K562 (cell line): ENCODE measurements at regions not wholly inside any gene's neighbourhood (a gene's known extent, or its start where the extent isn't known, plus 50 kb on each side); places are given as distances from the start of the nearest gene placed in this dataset.

Source experiments
- ATAC-seq: fragments of 200-7000 bp; cut with Tn5 transposase; 3 replicates; pipeline ENCODE4 v1.9.1; 2020; ENCODE audit warnings: moderate library complexity
- BruUV-seq: library from RNA; stranded (reverse); fragments of 400-500 nt; replicated peaks from 2 replicates; lab custom pipeline; 2021; lab: Mats Ljungman, UMichigan
- CTCF ChIA-PET: fragments of 300-600 bp; formaldehyde crosslinking; extraction: SDS; loops from one replicate; lab custom pipeline; 2021; ENCODE audit warnings: low intra/inter-chr PET ratio; lab: Yijun Ruan, JAX
- POLR2A ChIA-PET: fragments of 300-600, 350-650 bp; sonication (Branson Sonifier 250); formaldehyde crosslinking; extraction: SDS; loops from one replicate; lab custom pipeline; 2021; ENCODE audit warnings: antibody characterized with exemption, inconsistent platforms; lab: Yijun Ruan, JAX
- DNase-seq, 4 experiments: peaks; one replicate each; pipeline versions ENCODE4 v3.0.0 to v3.0.0-alpha.2; 2011 to 2018; ENCODE audit warnings: low spot score in 3 of 4, mixed read lengths in 3 of 4; ENCODE audit errors: extremely low read depth in 1 of 4
- FAIRE-seq: peaks from 2 replicates; lab custom pipeline; 2011; peaks lifted over from hg19 to GRCh38; lab: Jason Lieb, UNC
- H2AFZ ChIP-seq: 2 replicates; pipeline ENCODE4 v1.6.0; 2011; ENCODE audit warnings: low read depth, low read length, control low read depth, inconsistent platforms
- H3K27ac ChIP-seq: fragments of 200-600 bp; 3 replicates; pipeline ENCODE4 v1.8.0; 2011; ENCODE audit warnings: low read depth, mild to moderate bottlenecking, control low read depth, inconsistent platforms, low read length, moderate library complexity, mixed read lengths; ENCODE audit errors: extremely low read depth
- H3K27me3 ChIP-seq, 2 experiments: fragments of 300-600 bp in 1 of 2; 2 replicates in 1 of 2; 3 replicates in 1 of 2; pipeline versions ENCODE4 v1.6.0 to v1.8.0; 2011; ENCODE audit warnings: inconsistent platforms in 2 of 2, low read length in 2 of 2, mild to moderate bottlenecking in 1 of 2, mixed read lengths in 1 of 2, moderate library complexity in 1 of 2; ENCODE audit not compliant: control insufficient read depth in 2 of 2, insufficient read depth in 2 of 2
- H3K36me3 ChIP-seq: fragments of 300-600 bp; 3 replicates; pipeline ENCODE4 v1.8.0; 2011; ENCODE audit warnings: mild to moderate bottlenecking, low read length, inconsistent platforms; ENCODE audit not compliant: control insufficient read depth, insufficient read depth
- H3K4me1 ChIP-seq, 2 experiments: fragments of 200-600 bp in 1 of 2; replicated peaks in 1 of 2; 2 replicates in 1 of 2; 3 replicates in 1 of 2; pipeline versions ENCODE4 v1.5.1 to v1.8.0; 2011; ENCODE audit warnings: inconsistent platforms in 2 of 2, low read length in 2 of 2, mild to moderate bottlenecking in 1 of 2, mixed read lengths in 1 of 2, moderate library complexity in 1 of 2; ENCODE audit not compliant: control insufficient read depth in 2 of 2, insufficient read depth in 2 of 2
- H3K4me2 ChIP-seq: 2 replicates; pipeline ENCODE4 v1.6.1; 2011; ENCODE audit warnings: low read length, control low read depth, inconsistent platforms, mixed read lengths; ENCODE audit not compliant: insufficient read depth
- H3K4me3 ChIP-seq: fragments of 200-600 bp; sonication (generic), shearing (Covaris generic); 2 replicates; pipeline ENCODE4 v1.5.1; 2016; ENCODE audit warnings: control low read depth, inconsistent platforms
- H3K79me2 ChIP-seq: fragments of 200-600 bp; 3 replicates; pipeline ENCODE4 v1.8.0; 2011; ENCODE audit warnings: low read length, inconsistent platforms; ENCODE audit not compliant: control insufficient read depth, insufficient read depth
- H3K9ac ChIP-seq, 2 experiments: 2 replicates each; pipeline versions ENCODE4 v1.6.0 to v1.6.1; 2011; ENCODE audit warnings: low read depth in 2 of 2, low read length in 2 of 2, control low read depth in 1 of 2, inconsistent platforms in 1 of 2, mild to moderate bottlenecking in 1 of 2, mixed read lengths in 1 of 2; ENCODE audit not compliant: insufficient read depth in 1 of 2
- H3K9me1 ChIP-seq: one replicate; pipeline ENCODE4 v1.6.0; 2011; ENCODE audit warnings: inconsistent platforms, mild to moderate bottlenecking, low read length, moderate library complexity; ENCODE audit not compliant: control insufficient read depth, insufficient read depth
- H3K9me3 ChIP-seq: replicated peaks from 2 replicates; pipeline ENCODE4 v1.5.1; 2011; ENCODE audit warnings: low read depth, low read length, inconsistent platforms; ENCODE audit not compliant: control insufficient read depth, insufficient read depth
- H4K20me1 ChIP-seq: replicated peaks from 2 replicates; pipeline ENCODE4 v1.6.1; 2011; ENCODE audit warnings: low read length, inconsistent platforms, mixed read lengths; ENCODE audit not compliant: control insufficient read depth, insufficient read depth
- FOXK2 ChIP-seq, 2 experiments: fragments of 450-650 bp; IDR thresholded peaks in 1 of 2; conservative IDR thresholded peaks in 1 of 2; 2 replicates each; pipeline ENCODE4 v1.6.1; 2016; ENCODE audit warnings: low read depth in 2 of 2, mild to moderate bottlenecking in 1 of 2
- HNRNPLL ChIP-seq: fragments of 200-400 bp; formaldehyde crosslinking; IDR thresholded peaks from 2 replicates; pipeline ENCODE4 v1.6.1; 2017; ENCODE audit warnings: low read length, low read depth, mild to moderate bottlenecking; ENCODE audit not compliant: poor library complexity, severe bottlenecking
- PRPF4 ChIP-seq: fragments of 200-400 bp; formaldehyde crosslinking; IDR thresholded peaks from one replicate; pipeline ENCODE4 v1.6.1; 2017; ENCODE audit warnings: low read length, low read depth, mild to moderate bottlenecking; ENCODE audit not compliant: insufficient read depth, poor library complexity, severe bottlenecking
- SFPQ ChIP-seq: fragments of 200-400 bp; formaldehyde crosslinking; IDR thresholded peaks from 2 replicates; pipeline ENCODE4 v1.6.1; 2017; ENCODE audit warnings: mild to moderate bottlenecking, low read depth, low read length, moderate library complexity
- SMAD3 ChIP-seq: fragments of 450-650 bp; formaldehyde crosslinking; conservative IDR thresholded peaks from 2 replicates; pipeline ENCODE4 v1.4.0; 2020; ENCODE audit warnings: mild to moderate bottlenecking
- ZBTB7A ChIP-seq: IDR thresholded peaks from 2 replicates; pipeline ENCODE4 v1.6.1; 2011; ENCODE audit warnings: low read depth, mild to moderate bottlenecking, low read length, moderate library complexity, borderline replicate concordance; ENCODE audit not compliant: control insufficient read depth
- ZNF740 ChIP-seq, 3 experiments: fragments of 200-800 bp in 1 of 3; sonication (Bioruptor generic) in 1 of 3; sonication (generic) in 1 of 3; formaldehyde crosslinking in 1 of 3; IDR thresholded peaks; 2 replicates each; pipeline versions ENCODE4 v1.6.1 to v1.8.0; 2016 to 2022; ENCODE audit warnings: mild to moderate bottlenecking in 2 of 3, missing compliant biosample characterization in 2 of 3, missing genetic modification characterization in 2 of 3, missing genetic modification reagents in 1 of 3
- WGBS: fragments of 100-300 bp; shearing (Covaris generic); methylation state at CpG from one replicate; pipeline ENCODE4 v1.1.6; 2016; ENCODE audit warnings: low coverage, mixed read lengths; ENCODE audit not compliant: insufficient coverage; ENCODE audit errors: missing lambda C conversion rate; 5-methylcytosine and 5-hydroxymethylcytosine counted together
- in situ Hi-C: fragments of 300-500 bp; cut with MboI; formaldehyde crosslinking; loops from 4 replicates; pipeline ENCODE4 v1.15.0; 2018; ENCODE audit warnings: inconsistent platforms, mixed read lengths
- intact Hi-C: fragments of 100-400 bp; cut with micrococcal nuclease; formaldehyde crosslinking; loops from 2 replicates; pipeline ENCODE4 v1.14.2; 2022
- TF ChIP-seq, protein P1 (sequence below): fragments of 450-650 bp; IDR thresholded peaks from 2 replicates; pipeline ENCODE4 v1.6.1; 2018; ENCODE audit not compliant: partially characterized antibody
- TF ChIP-seq, protein P2 (sequence below), 2 experiments: fragments of 450-650 bp; conservative IDR thresholded peaks; 2 replicates each; pipeline ENCODE4 v1.6.1; 2017; ENCODE audit warnings: mild to moderate bottlenecking in 2 of 2, moderate library complexity in 2 of 2
- TF ChIP-seq, protein P3 (sequence below): fragments of 250-450 bp; sonication (Bioruptor Pico); IDR thresholded peaks from 2 replicates; pipeline ENCODE4 v1.5.1; 2021; ENCODE audit warnings: mild to moderate bottlenecking

- ChIA-PET CTCF (interaction anchor here (0.7 kb wide), 1 partner anchor 252 kb away, joined by 4 read pairs; the partner anchor contains the start of gene PSMG4), POLR2A (interaction anchor here (0.6 to 1.4 kb wide), 3 partner anchors 9 to 381 kb away, joined by 3 to 5 read pairs (median 3); no protein-coding TSS in a partner anchor)
- intact Hi-C loops (loop anchor here (2.0 kb wide), 2 partner anchors 99 to 231 kb away; no protein-coding TSS in a partner anchor), in situ Hi-C loops (no loop called here)
- H3K4me1 ChIP-seq = peaks cover 9% of the 10 kb centered on the region in 2 experiments; a peak in 4 of 5 replicates
- no peak overlapping the region for H3K4me3 ChIP-seq
- no peaks in the 10 kb centered on the region for H3K36me3 ChIP-seq
- no peak for FAIRE-seq
- WGBS = 5% methylated on average over 1 of the region's 1 CpG
- H2AFZ ChIP-seq = no peak overlapping the region
- no peak for DNase-seq
- H3K9me1 ChIP-seq = no peaks in the 10 kb centered on the region
- H4K20me1 ChIP-seq = no peaks in the 10 kb centered on the region
- no peak overlapping the region for H3K27ac ChIP-seq
- peaks cover 27 to 62% of the 10 kb centered on the region in 2 experiments for H3K27me3 ChIP-seq
- no peaks in the 10 kb centered on the region for H3K79me2 ChIP-seq
- BruUV-seq = no TSS peak
- H3K4me2 ChIP-seq = no peak overlapping the region
- no peak for ATAC-seq
- no peaks in the 10 kb centered on the region for H3K9me3 ChIP-seq
- H3K9ac ChIP-seq = peak overlapping the region in 1 of 2 experiments; percentile 31; a peak in 1 of 4 replicates
- no peak for TF ChIP-seq SFPQ
- TF ChIP-seq PRPF4 = no peak
- TF ChIP-seq ZBTB7A = no peak
- TF ChIP-seq, protein P1, sequence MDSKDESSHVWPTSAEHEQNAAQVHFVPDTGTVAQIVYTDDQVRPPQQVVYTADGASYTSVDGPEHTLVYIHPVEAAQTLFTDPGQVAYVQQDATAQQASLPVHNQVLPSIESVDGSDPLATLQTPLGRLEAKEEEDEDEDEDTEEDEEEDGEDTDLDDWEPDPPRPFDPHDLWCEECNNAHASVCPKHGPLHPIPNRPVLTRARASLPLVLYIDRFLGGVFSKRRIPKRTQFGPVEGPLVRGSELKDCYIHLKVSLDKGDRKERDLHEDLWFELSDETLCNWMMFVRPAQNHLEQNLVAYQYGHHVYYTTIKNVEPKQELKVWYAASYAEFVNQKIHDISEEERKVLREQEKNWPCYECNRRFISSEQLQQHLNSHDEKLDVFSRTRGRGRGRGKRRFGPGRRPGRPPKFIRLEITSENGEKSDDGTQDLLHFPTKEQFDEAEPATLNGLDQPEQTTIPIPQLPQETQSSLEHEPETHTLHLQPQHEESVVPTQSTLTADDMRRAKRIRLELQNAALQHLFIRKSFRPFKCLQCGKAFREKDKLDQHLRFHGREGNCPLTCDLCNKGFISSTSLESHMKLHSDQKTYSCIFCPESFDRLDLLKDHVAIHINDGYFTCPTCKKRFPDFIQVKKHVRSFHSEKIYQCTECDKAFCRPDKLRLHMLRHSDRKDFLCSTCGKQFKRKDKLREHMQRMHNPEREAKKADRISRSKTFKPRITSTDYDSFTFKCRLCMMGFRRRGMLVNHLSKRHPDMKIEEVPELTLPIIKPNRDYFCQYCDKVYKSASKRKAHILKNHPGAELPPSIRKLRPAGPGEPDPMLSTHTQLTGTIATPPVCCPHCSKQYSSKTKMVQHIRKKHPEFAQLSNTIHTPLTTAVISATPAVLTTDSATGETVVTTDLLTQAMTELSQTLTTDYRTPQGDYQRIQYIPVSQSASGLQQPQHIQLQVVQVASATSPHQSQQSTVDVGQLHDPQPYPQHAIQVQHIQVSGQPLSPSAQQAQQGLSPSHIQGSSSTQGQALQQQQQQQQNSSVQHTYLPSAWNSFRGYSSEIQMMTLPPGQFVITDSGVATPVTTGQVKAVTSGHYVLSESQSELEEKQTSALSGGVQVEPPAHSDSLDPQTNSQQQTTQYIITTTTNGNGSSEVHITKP = no peak
- TF ChIP-seq SMAD3 (CRISPR knock-in tag) = no peak
- no peak for TF ChIP-seq ZNF740 (CRISPR knock-in tag; IDR thresholded peaks at IDR 0.05)
- no peak for TF ChIP-seq ZNF740 (tag; IDR thresholded peaks at IDR 0.05)
- no peak for TF ChIP-seq HNRNPLL
- TF ChIP-seq, protein P2, sequence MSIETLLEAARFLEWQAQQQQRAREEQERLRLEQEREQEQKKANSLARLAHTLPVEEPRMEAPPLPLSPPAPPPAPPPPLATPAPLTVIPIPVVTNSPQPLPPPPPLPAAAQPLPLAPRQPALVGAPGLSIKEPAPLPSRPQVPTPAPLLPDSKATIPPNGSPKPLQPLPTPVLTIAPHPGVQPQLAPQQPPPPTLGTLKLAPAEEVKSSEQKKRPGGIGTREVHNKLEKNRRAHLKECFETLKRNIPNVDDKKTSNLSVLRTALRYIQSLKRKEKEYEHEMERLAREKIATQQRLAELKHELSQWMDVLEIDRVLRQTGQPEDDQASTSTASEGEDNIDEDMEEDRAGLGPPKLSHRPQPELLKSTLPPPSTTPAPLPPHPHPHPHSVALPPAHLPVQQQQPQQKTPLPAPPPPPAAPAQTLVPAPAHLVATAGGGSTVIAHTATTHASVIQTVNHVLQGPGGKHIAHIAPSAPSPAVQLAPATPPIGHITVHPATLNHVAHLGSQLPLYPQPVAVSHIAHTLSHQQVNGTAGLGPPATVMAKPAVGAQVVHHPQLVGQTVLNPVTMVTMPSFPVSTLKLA (conservative IDR thresholded peaks at IDR 0.05) = no peak
- TF ChIP-seq, protein P3, sequence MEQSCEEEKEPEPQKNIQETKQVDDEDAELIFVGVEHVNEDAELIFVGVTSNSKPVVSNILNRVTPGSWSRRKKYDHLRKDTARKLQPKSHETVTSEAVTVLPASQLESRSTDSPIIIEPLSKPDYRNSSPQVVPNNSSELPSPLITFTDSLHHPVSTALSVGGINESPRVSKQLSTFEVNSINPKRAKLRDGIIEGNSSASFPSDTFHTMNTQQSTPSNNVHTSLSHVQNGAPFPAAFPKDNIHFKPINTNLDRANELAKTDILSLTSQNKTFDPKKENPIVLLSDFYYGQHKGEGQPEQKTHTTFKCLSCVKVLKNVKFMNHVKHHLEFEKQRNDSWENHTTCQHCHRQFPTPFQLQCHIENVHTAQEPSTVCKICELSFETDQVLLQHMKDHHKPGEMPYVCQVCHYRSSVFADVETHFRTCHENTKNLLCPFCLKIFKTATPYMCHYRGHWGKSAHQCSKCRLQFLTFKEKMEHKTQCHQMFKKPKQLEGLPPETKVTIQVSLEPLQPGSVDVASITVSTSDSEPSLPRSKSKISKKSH (CRISPR knock-in tag) = no peak
- TF ChIP-seq FOXK2 (conservative IDR thresholded peaks at IDR 0.05 in 1 of 2, IDR thresholded peaks at IDR 0.05 in 1 of 2; ENCODE audit: low read depth in 2 of 2) = no peak
Measured at GRCh38 chr6:3510178-3510577, 53.3 kb upstream of the SLC22A23 start.
